OCI-LY7 (cell line): ENCODE measurements at regions not wholly inside any gene's neighbourhood (a gene's known extent, or its start where the extent isn't known, plus 50 kb on each side); places are given as distances from the start of the nearest gene placed in this dataset.

Source experiments
- BruUV-seq: library from RNA; stranded (reverse); fragments of 400-500 nt; replicated peaks from 2 replicates; lab custom pipeline; 2021; lab: Mats Ljungman, UMichigan
- CTCF ChIA-PET: fragments of 300-600 bp; sonication (Branson Sonifier 250); formaldehyde crosslinking; loops from one replicate; lab custom pipeline; 2022; ENCODE audit warnings: antibody characterized with exemption; ENCODE audit not compliant: unreplicated experiment; lab: Charles Lee
- POLR2A ChIA-PET: fragments of 300-600 bp; sonication (Branson Sonifier 250); formaldehyde crosslinking; loops from one replicate; lab custom pipeline; 2022; ENCODE audit warnings: antibody characterized with exemption; lab: Charles Lee
- DNase-seq: peaks from one replicate; pipeline ENCODE4 v3.0.0-alpha.2; 2015; ENCODE audit warnings: low spot score
- H2AFZ ChIP-seq: fragments of 200-600 bp; sonication (generic), shearing (Covaris generic); 2 replicates; pipeline ENCODE4 v1.6.1; 2014; ENCODE audit warnings: mild to moderate bottlenecking, antibody characterized with exemption, low read length, moderate library complexity
- H3K27ac ChIP-seq: fragments of 200-600 bp; sonication (generic); 2 replicates; pipeline ENCODE4 v1.5.1; 2014; ENCODE audit warnings: mixed run types, low read depth, mild to moderate bottlenecking, moderate library complexity, low read length, inconsistent platforms; ENCODE audit not compliant: poor library complexity, severe bottlenecking
- H3K36me3 ChIP-seq: fragments of 200-600 bp; sonication (generic); 2 replicates; pipeline ENCODE4 v1.6.1; 2014; ENCODE audit warnings: mild to moderate bottlenecking, antibody characterized with exemption, low read length, moderate library complexity, mixed read lengths; ENCODE audit not compliant: insufficient read depth
- H3K4me1 ChIP-seq: fragments of 200-600 bp; sonication (generic); 2 replicates; pipeline ENCODE4 v1.5.1; 2014; ENCODE audit warnings: mild to moderate bottlenecking, low read length; ENCODE audit not compliant: insufficient read depth, poor library complexity, severe bottlenecking
- H3K4me2 ChIP-seq: fragments of 200-600 bp; sonication (generic); 2 replicates; pipeline ENCODE4 v1.6.1; 2014; ENCODE audit warnings: mild to moderate bottlenecking, low read length
- H3K4me3 ChIP-seq: fragments of 200-600 bp; sonication (generic); 2 replicates; pipeline ENCODE4 v1.5.1; 2014; ENCODE audit warnings: mild to moderate bottlenecking, low read depth, low read length; ENCODE audit not compliant: poor library complexity, severe bottlenecking
- H3K79me2 ChIP-seq: fragments of 200-600 bp; sonication (generic); 2 replicates; pipeline ENCODE4 v1.6.1; 2016; ENCODE audit warnings: low read depth, mild to moderate bottlenecking, low read length, moderate library complexity, mixed read lengths; ENCODE audit not compliant: insufficient read depth
- H3K9me2 ChIP-seq: fragments of 200-600 bp; sonication (generic); 2 replicates; pipeline ENCODE4 v1.6.1; 2016; ENCODE audit warnings: mild to moderate bottlenecking, low read length, mixed read lengths; ENCODE audit not compliant: insufficient read depth
- H3K9me3 ChIP-seq: fragments of 200-600 bp; sonication (generic); 2 replicates; pipeline ENCODE4 v1.6.1; 2014; ENCODE audit warnings: mild to moderate bottlenecking, mixed run types, low read length, mixed read lengths
- H4K20me1 ChIP-seq: fragments of 200-600 bp; sonication (generic); 2 replicates; pipeline ENCODE4 v1.6.1; 2014; ENCODE audit warnings: mild to moderate bottlenecking, antibody characterized with exemption, low read length, moderate library complexity, mixed read lengths; ENCODE audit not compliant: insufficient read depth
- CTCF ChIP-seq: fragments of 200-600 bp; sonication (generic); conservative IDR thresholded peaks from 2 replicates; pipeline ENCODE4 v1.5.1; 2014; ENCODE audit warnings: mild to moderate bottlenecking, antibody characterized with exemption, low read length, moderate library complexity, mixed read lengths
- EZH2phosphoT487 ChIP-seq: fragments of 200-600 bp; sonication (generic); IDR thresholded peaks from 2 replicates; pipeline ENCODE4 v1.6.1; 2018; ENCODE audit warnings: low read depth, borderline replicate concordance, mild to moderate bottlenecking, mixed run types, antibody characterized with exemption, low read length, moderate library complexity, mixed read lengths
- intact Hi-C: fragments of 100-400 bp; cut with micrococcal nuclease; formaldehyde crosslinking; loops from one replicate; pipeline ENCODE4 v1.10.0; 2022; ENCODE audit not compliant: unreplicated experiment

GRCh38 chr11:106152013-106152412 lies 74.6 kb downstream of the AASDHPPT start:
- no TSS peak for BruUV-seq
- TF ChIP-seq CTCF (peak; percentile 28; the same call in 1 of the 2 replicates), EZH2phosphoT487 (no peak)
- H3K27ac ChIP-seq = no peak overlapping the region
- DNase-seq = no peak
- H3K4me2 ChIP-seq = no peak overlapping the region
- H2AFZ ChIP-seq = no peak overlapping the region
- intact Hi-C loops = no loop called here
- POLR2A ChIA-PET = interaction anchor here (1.0 kb wide), 1 partner anchor 75 kb away, joined by 4 read pairs; the partner anchor contains the start of genes AASDHPPT and KBTBD3
- no peaks in the 10 kb centered on the region for H3K79me2 ChIP-seq
- CTCF ChIA-PET = no interaction called here
- H3K9me2 ChIP-seq = no peaks in the 10 kb centered on the region
- no peaks in the 10 kb centered on the region for H3K9me3 ChIP-seq
- no peaks in the 10 kb centered on the region for H3K4me1 ChIP-seq
- no peaks in the 10 kb centered on the region for H4K20me1 ChIP-seq
- no peaks in the 10 kb centered on the region for H3K36me3 ChIP-seq
- no peak overlapping the region for H3K4me3 ChIP-seq

- H3K4me1 ChIP-seq = no peaks in the 10 kb centered on the region
- H3K4me2 ChIP-seq = no peak overlapping the region
- H3K4me3 ChIP-seq = no peak overlapping the region
- BruUV-seq = no TSS peak
- no peak overlapping the region for H2AFZ ChIP-seq
- ChIA-PET CTCF (no interaction called here), POLR2A (interaction anchor here (0.6 to 0.8 kb wide), 2 partner anchors 24 to 177 kb away, joined by 3 to 4 read pairs; no protein-coding TSS in a partner anchor)
- intact Hi-C loops = no loop called here
- no peak for DNase-seq
- H3K9me2 ChIP-seq = no peaks in the 10 kb centered on the region
- no peaks in the 10 kb centered on the region for H3K79me2 ChIP-seq
- no peak overlapping the region for H3K27ac ChIP-seq
- H3K9me3 ChIP-seq = no peaks in the 10 kb centered on the region
- H3K36me3 ChIP-seq = no peaks in the 10 kb centered on the region
- H4K20me1 ChIP-seq = no peaks in the 10 kb centered on the region
- TF ChIP-seq CTCF (no peak), EZH2phosphoT487 (no peak)
Measured at GRCh38 chr11:106152824-106153223, 75.4 kb downstream of the AASDHPPT start.

GRCh38 chr11:106156290-106156937 lies 79.0 kb downstream of the AASDHPPT start:
- H3K9me3 ChIP-seq = no peaks in the 10 kb centered on the region
- no peaks in the 10 kb centered on the region for H3K36me3 ChIP-seq
- H3K79me2 ChIP-seq = no peaks in the 10 kb centered on the region
- intact Hi-C loops = no loop called here
- peak; percentile 16 for DNase-seq
- H3K27ac ChIP-seq = no peak overlapping the region
- no peak overlapping the region for H2AFZ ChIP-seq
- ChIA-PET POLR2A (interaction anchor here (0.6 kb wide), 1 partner anchor 487 kb away, joined by 3 read pairs; no protein-coding TSS in a partner anchor), CTCF (interaction anchor here (0.5 kb wide), 1 partner anchor 117 kb away, joined by 3 read pairs; no protein-coding TSS in a partner anchor)
- no peaks in the 10 kb centered on the region for H3K4me1 ChIP-seq
- H3K4me2 ChIP-seq = no peak overlapping the region
- no peaks in the 10 kb centered on the region for H3K9me2 ChIP-seq
- peak; percentile 79 for TF ChIP-seq CTCF
- no peak for TF ChIP-seq EZH2phosphoT487
- H4K20me1 ChIP-seq = no peaks in the 10 kb centered on the region
- BruUV-seq = no TSS peak
- no peak overlapping the region for H3K4me3 ChIP-seq
